ENCODE measurements at regions not wholly inside any gene's neighbourhood (a gene's known extent, or its start where the extent isn't known, plus 50 kb on each side); places are given as distances from the start of the nearest gene placed in this dataset.

DNA sequence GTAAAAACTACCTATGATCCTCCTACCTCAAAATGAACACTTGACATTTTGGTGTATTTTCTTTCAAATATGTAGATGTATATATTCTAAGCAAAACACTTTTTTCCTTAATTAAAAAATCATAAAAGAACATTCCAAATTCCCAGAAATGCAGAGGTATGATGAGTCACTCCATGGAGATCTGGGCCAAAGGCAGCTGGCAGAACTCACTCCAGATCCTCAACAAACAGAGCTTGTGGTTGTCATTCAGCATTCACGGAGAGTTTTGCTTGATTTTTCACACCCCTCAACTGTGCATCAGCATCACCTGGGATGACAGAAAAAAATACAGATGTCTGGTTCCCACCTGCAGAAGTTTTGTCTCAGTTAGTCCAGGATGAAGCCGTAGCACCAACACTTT lies 144.6 kb downstream of the KIT start:
- no peak overlapping the region for H2AFZ ChIP-seq (ENCODE audit: low read depth, low read length, poor library complexity, severe bottlenecking)
- no peaks in the 10 kb centered on the region for H3K27me3 ChIP-seq (ENCODE audit: insufficient read depth, low read length)
- ATAC-seq (no peak), DNase-seq (ENCODE audit: low read depth, low spot score) (no peak)
- no peak for TF ChIP-seq JUND (IDR thresholded peaks at IDR 0.05)
- TF ChIP-seq, protein P1, sequence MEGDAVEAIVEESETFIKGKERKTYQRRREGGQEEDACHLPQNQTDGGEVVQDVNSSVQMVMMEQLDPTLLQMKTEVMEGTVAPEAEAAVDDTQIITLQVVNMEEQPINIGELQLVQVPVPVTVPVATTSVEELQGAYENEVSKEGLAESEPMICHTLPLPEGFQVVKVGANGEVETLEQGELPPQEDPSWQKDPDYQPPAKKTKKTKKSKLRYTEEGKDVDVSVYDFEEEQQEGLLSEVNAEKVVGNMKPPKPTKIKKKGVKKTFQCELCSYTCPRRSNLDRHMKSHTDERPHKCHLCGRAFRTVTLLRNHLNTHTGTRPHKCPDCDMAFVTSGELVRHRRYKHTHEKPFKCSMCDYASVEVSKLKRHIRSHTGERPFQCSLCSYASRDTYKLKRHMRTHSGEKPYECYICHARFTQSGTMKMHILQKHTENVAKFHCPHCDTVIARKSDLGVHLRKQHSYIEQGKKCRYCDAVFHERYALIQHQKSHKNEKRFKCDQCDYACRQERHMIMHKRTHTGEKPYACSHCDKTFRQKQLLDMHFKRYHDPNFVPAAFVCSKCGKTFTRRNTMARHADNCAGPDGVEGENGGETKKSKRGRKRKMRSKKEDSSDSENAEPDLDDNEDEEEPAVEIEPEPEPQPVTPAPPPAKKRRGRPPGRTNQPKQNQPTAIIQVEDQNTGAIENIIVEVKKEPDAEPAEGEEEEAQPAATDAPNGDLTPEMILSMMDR (IDR thresholded peaks at IDR 0.05 in 2 of 3, conservative IDR thresholded peaks at IDR 0.05 in 1 of 3; ENCODE audit: borderline replicate concordance in 1 of 3, insufficient read depth in 1 of 3, low read depth in 2 of 3, low read length in 2 of 3), result no peak
- no peak for TF ChIP-seq POLR2A (IDR thresholded peaks at IDR 0.05; ENCODE audit: borderline replicate concordance, extremely low read depth, insufficient read depth, insufficient read length)
- no peak for TF ChIP-seq SRF (IDR thresholded peaks at IDR 0.05; ENCODE audit: low read depth)
- TF ChIP-seq YY1 (IDR thresholded peaks at IDR 0.05; ENCODE audit: extremely low read depth, insufficient replicate concordance, low read depth, low read length), result no peak
- TF ChIP-seq, protein P2, sequence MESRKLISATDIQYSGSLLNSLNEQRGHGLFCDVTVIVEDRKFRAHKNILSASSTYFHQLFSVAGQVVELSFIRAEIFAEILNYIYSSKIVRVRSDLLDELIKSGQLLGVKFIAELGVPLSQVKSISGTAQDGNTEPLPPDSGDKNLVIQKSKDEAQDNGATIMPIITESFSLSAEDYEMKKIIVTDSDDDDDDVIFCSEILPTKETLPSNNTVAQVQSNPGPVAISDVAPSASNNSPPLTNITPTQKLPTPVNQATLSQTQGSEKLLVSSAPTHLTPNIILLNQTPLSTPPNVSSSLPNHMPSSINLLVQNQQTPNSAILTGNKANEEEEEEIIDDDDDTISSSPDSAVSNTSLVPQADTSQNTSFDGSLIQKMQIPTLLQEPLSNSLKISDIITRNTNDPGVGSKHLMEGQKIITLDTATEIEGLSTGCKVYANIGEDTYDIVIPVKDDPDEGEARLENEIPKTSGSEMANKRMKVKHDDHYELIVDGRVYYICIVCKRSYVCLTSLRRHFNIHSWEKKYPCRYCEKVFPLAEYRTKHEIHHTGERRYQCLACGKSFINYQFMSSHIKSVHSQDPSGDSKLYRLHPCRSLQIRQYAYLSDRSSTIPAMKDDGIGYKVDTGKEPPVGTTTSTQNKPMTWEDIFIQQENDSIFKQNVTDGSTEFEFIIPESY (IDR thresholded peaks at IDR 0.05; ENCODE audit: extremely low read depth, insufficient replicate concordance, low read length), result no peak
- TF ChIP-seq ZFX (IDR thresholded peaks at IDR 0.05), result no peak
- TF ChIP-seq TCF7L2 (IDR thresholded peaks at IDR 0.05; ENCODE audit: borderline replicate concordance, extremely low read depth, insufficient read depth, insufficient read length), result no peak
- TF ChIP-seq ZNF274 (IDR thresholded peaks at IDR 0.05; ENCODE audit: low read depth, low read length), result no peak
- TF ChIP-seq, protein P3, sequence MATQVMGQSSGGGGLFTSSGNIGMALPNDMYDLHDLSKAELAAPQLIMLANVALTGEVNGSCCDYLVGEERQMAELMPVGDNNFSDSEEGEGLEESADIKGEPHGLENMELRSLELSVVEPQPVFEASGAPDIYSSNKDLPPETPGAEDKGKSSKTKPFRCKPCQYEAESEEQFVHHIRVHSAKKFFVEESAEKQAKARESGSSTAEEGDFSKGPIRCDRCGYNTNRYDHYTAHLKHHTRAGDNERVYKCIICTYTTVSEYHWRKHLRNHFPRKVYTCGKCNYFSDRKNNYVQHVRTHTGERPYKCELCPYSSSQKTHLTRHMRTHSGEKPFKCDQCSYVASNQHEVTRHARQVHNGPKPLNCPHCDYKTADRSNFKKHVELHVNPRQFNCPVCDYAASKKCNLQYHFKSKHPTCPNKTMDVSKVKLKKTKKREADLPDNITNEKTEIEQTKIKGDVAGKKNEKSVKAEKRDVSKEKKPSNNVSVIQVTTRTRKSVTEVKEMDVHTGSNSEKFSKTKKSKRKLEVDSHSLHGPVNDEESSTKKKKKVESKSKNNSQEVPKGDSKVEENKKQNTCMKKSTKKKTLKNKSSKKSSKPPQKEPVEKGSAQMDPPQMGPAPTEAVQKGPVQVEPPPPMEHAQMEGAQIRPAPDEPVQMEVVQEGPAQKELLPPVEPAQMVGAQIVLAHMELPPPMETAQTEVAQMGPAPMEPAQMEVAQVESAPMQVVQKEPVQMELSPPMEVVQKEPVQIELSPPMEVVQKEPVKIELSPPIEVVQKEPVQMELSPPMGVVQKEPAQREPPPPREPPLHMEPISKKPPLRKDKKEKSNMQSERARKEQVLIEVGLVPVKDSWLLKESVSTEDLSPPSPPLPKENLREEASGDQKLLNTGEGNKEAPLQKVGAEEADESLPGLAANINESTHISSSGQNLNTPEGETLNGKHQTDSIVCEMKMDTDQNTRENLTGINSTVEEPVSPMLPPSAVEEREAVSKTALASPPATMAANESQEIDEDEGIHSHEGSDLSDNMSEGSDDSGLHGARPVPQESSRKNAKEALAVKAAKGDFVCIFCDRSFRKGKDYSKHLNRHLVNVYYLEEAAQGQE (IDR thresholded peaks at IDR 0.05; ENCODE audit: low read depth), result no peak
- no peaks in the 10 kb centered on the region for H4K20me1 ChIP-seq (ENCODE audit: insufficient read depth)
- no peaks in the 10 kb centered on the region for H3K9me2 ChIP-seq (ENCODE audit: insufficient read depth)
- H3K4me1 ChIP-seq (ENCODE audit: control insufficient read depth in 1 of 2, insufficient read depth in 2 of 2, low read length in 2 of 2), result no peaks in the 10 kb centered on the region
- BruUV-seq (replicated peaks), result no TSS peak
- ChIA-PET RAD21 (ENCODE audit: low non-redundant PET in 1 of 2, low total read pairs in 2 of 2, uncharacterized antibody in 2 of 2, unreplicated experiment in 2 of 2) (no interaction called here), POLR2A (no interaction called here), CTCF (no interaction called here)
- H3K79me2 ChIP-seq (ENCODE audit: insufficient read depth, low read length), result no peaks in the 10 kb centered on the region
- no peak overlapping the region for H3K4me3 ChIP-seq (replicated peaks in 1 of 2; ENCODE audit: low read depth in 1 of 2, low read length in 2 of 2)
- no peak overlapping the region for H3K9ac ChIP-seq (ENCODE audit: low read length)
- intact Hi-C loops (cut with micrococcal nuclease), result no loop called here
- H3K4me2 ChIP-seq (ENCODE audit: low read length), result no peak overlapping the region
- no peaks in the 10 kb centered on the region for H3K36me3 ChIP-seq (ENCODE audit: control insufficient read depth in 1 of 2, insufficient read depth in 2 of 2, low read length in 2 of 2)
- no peak overlapping the region for H3K27ac ChIP-seq (ENCODE audit: low read depth, low read length)
- no peaks in the 10 kb centered on the region for H3K9me3 ChIP-seq (ENCODE audit: control insufficient read depth in 1 of 2, insufficient read depth in 1 of 2, low read depth in 1 of 2, low read length in 2 of 2)
